GM10248 (cell line): ENCODE measurements at regions not wholly inside any gene's neighbourhood (a gene's known extent, or its start where the extent isn't known, plus 50 kb on each side); places are given as distances from the start of the nearest gene placed in this dataset.

ENCODE experiments used
- CTCF ChIA-PET: fragments of 300-600 bp; sonication (Branson Sonifier 250); formaldehyde crosslinking; extraction: SDS; loops from one replicate; lab custom pipeline; 2021; ENCODE audit warnings: antibody characterized with exemption; lab: Yijun Ruan, JAX
- POLR2A ChIA-PET: fragments of 350-650 bp; sonication (Branson Sonifier 250); formaldehyde crosslinking; extraction: SDS; loops from one replicate; lab custom pipeline; 2020; ENCODE audit warnings: antibody characterized with exemption; lab: Yijun Ruan, JAX
- DNase-seq: peaks from one replicate; pipeline ENCODE4 v3.0.0; 2012; ENCODE audit errors: extremely low spot score
- CTCF ChIP-seq: IDR thresholded peaks from 2 replicates; pipeline ENCODE4 v1.5.1; 2012; ENCODE audit warnings: mild to moderate bottlenecking, low read depth; ENCODE audit errors: extremely low read depth, missing control alignments, control extremely low read depth

DNA sequence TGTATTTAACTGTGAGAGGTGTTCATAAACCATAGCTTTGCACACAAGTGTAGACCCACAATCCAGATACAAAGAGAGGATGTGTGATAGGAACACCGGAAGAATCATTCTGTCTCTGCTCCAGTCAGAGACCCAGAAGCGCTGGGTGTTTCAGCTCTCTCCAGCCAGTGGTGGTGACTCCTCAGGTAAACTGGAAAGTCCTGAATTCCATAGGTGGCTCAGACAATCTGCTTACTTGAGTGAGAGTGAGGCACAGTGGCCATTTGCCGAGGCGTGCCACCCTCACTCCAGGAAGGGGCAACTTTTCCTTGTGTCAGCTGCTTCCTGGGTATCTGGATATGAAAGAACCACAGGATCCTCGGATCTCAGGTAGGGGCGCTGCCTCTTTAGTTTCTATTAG is 171.5 kb downstream of the KCNS3 start:
- TF ChIP-seq CTCF, result no peak
- CTCF ChIA-PET, result no interaction called here
- DNase-seq, result no peak
- POLR2A ChIA-PET, result no interaction called here

- CTCF ChIA-PET, result no interaction called here
Measured at GRCh38 chr2:18049325-18049724, 170.9 kb downstream of the KCNS3 start.

GRCh38 chr2:18047896-18048657 is 169.6 kb downstream of the KCNS3 start:
- ChIA-PET POLR2A (no interaction called here), CTCF (no interaction called here)
- TF ChIP-seq CTCF, result no peak
- DNase-seq, result no peak

More at GRCh38 chr2:18049325-18049724, 170.9 kb downstream of the KCNS3 start:
- POLR2A ChIA-PET, result no interaction called here
- no peak for TF ChIP-seq CTCF
- no peak for DNase-seq

DNA sequence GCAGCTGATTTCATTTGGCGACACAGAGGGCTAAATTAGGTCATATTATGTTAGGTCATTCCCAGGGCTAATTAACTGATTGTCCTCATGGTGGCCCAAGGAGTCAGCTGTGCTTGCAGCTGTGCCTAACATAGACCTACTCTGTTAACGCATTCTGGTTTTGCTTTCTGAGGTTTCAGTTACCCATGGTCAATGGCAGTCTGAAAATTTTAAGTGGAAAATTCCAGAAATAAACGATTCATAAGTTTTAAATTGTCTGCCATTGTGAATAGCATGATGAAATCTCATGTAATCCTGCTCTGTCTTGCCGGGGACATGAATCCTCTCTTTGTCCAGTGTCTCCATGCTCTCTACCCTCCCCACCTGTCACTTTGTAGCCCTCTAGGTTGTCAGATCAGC is 168.7 kb downstream of the KCNS3 start:
- no peak for TF ChIP-seq CTCF
- DNase-seq, result no peak
- ChIA-PET POLR2A (no interaction called here), CTCF (no interaction called here)

GRCh38 chr2:18046558-18047212 is 168.2 kb downstream of the KCNS3 start:
- CTCF ChIA-PET, result no interaction called here
- TF ChIP-seq CTCF, result no peak
- POLR2A ChIA-PET, result no interaction called here
- no peak for DNase-seq

- TF ChIP-seq CTCF, result no peak
- POLR2A ChIA-PET, result no interaction called here
- DNase-seq, result no peak
- CTCF ChIA-PET, result no interaction called here
Measured at GRCh38 chr2:18046017-18046416, 167.6 kb downstream of the KCNS3 start.
